MM.1S (cell line): ENCODE measurements at regions not wholly inside any gene's neighbourhood (a gene's known extent, or its start where the extent isn't known, plus 50 kb on each side); places are given as distances from the start of the nearest gene placed in this dataset.

Experiments
- CTCF ChIP-seq: fragments of 300-600 bp; sonication (generic); IDR thresholded peaks from 2 replicates; pipeline ENCODE4 v1.5.1; 2016; ENCODE audit warnings: antibody characterized with exemption, low read length, mixed read lengths
- EZH2 ChIP-seq: fragments of 300-600 bp; sonication (generic); optimal IDR thresholded peaks from 2 replicates; pipeline ENCODE3; 2017; ENCODE audit warnings: low read depth, mild to moderate bottlenecking, antibody characterized with exemption, low read length, mixed read lengths
- EZH2phosphoT487 ChIP-seq: fragments of 300-600 bp; sonication (generic); IDR thresholded peaks from 2 replicates; pipeline ENCODE4 v1.6.1; 2018; ENCODE audit warnings: antibody characterized with exemption, low read length

DNA sequence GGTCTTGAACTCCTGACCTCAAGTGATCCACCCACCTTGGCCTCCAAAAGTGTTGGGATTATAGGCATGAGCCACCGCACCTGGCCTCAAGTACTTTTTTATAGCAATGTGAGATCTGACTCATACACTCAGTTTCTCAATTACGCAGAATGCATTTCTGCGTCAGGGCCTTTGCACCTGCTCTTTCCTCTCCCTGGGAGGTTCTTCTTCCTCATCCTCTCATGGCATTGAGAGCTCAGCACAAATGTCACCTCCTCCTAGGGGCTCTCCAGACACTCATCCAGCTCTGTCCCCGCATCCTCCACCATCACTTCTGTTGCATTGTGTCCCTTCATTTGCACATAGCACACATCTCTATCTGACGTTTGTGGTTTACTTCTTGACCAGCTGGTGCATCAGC lies 418.8 kb downstream of the PTPRU start:
- TF ChIP-seq CTCF (no peak), EZH2 (no peak), EZH2phosphoT487 (no peak)
